ENCODE measurements at regions not wholly inside any gene's neighbourhood (a gene's known extent, or its start where the extent isn't known, plus 50 kb on each side); places are given as distances from the start of the nearest gene placed in this dataset.
A peak's percentile ranks its signal among the peaks of the same experiment; 100 is the strongest.

DNA sequence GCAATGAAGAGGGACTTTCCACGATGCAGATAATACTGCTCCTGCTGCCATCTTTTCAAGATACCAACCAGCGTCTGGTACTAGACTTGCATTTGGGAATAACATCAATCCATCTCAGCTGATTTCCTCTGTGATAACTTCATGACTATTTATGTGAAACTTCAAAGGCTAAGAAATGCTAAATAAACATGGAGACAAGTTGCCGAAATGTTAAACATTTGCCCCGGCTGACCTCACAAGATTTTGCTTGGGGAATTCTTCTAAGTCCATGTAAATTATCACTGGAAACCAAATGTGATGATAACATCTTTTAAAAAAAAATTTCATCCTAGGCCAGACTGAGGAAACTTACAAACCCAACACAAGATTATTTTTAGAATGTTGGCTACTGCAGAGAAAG lies 185.8 kb upstream of the PRICKLE2 start:
- H3K9me3 ChIP-seq (ENCODE audit: control insufficient read depth, insufficient read depth, low read length) = no peaks in the 10 kb centered on the region

DNA sequence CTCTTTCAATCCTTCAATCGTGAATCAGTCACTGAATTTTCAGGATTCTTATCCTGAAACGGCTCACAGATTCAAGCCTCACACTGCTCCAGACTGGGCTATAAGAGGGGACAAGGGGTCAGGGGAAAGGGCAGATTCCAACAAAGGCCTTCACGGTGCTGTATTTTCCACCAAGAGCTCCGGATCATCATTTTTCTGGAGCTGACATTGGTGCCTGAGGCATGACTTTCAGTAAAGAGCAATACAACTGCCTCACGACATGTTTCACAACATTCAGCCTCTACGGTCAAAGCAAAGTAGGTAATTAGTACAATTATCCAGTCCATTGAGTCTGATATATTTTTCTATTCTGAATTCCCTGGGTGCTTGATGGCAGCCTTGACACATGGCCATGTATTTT lies 185.0 kb upstream of the PRICKLE2 start:
- H3K4me1 ChIP-seq (ENCODE audit: control insufficient read depth, insufficient read depth, low read length) = no peaks in the 10 kb centered on the region; the same call in 1 of the 2 replicates
- no peaks in the 10 kb centered on the region for H3K36me3 ChIP-seq (ENCODE audit: control insufficient read depth, insufficient read depth, low read length)
- H3K27ac ChIP-seq (ENCODE audit: low read depth, low read length) = no peak overlapping the region
- H3K4me3 ChIP-seq (ENCODE audit: low read depth, low read length) = no peak overlapping the region
- H3K27me3 ChIP-seq (ENCODE audit: control insufficient read depth, insufficient read depth, low read length) = no peaks in the 10 kb centered on the region
- H3K9me3 ChIP-seq (ENCODE audit: control insufficient read depth, insufficient read depth, low read length) = no peaks in the 10 kb centered on the region
- no peak overlapping the region for H3K9ac ChIP-seq (ENCODE audit: low read depth, low read length)

More for the DNA sequence above, 185.8 kb upstream of the PRICKLE2 start:
- Histone ChIP-seq H3K4me3 (ENCODE audit: low read depth, low read length) (no peak overlapping the region), H3K9ac (ENCODE audit: low read depth, low read length) (no peak overlapping the region), H3K4me1 (ENCODE audit: control insufficient read depth, insufficient read depth, low read length) (no peaks in the 10 kb centered on the region; the same call in 1 of the 2 replicates), H3K27ac (ENCODE audit: low read depth, low read length) (no peak overlapping the region), H3K27me3 (ENCODE audit: control insufficient read depth, insufficient read depth, low read length) (no peaks in the 10 kb centered on the region), H3K36me3 (ENCODE audit: control insufficient read depth, insufficient read depth, low read length) (no peaks in the 10 kb centered on the region)

DNA sequence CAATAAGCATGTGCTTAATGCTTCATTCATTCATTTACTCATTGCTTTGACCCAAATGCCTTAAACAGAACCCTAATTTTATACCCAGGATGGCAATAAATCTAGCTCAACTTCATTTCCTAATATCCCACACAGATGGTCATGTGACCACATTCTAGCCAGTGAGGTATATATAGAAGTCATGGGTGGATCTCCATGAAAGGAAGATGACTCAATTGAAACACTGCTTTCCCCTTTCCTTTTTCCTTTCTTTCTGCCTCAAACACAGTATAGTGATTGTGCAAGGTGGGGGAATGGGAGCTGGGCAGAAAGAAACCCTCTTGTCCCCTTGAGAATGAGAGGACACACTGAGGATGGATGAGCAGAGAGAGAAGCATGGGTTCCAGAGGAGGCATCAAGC lies 183.5 kb upstream of the PRICKLE2 start:
- no peak overlapping the region for H3K4me3 ChIP-seq (ENCODE audit: low read depth, low read length)
- H3K27me3 ChIP-seq (ENCODE audit: control insufficient read depth, insufficient read depth, low read length) = no peaks in the 10 kb centered on the region
- H3K4me1 ChIP-seq (ENCODE audit: control insufficient read depth, insufficient read depth, low read length) = no peaks in the 10 kb centered on the region; the same call in 1 of the 2 replicates
- H3K27ac ChIP-seq (ENCODE audit: low read depth, low read length) = no peak overlapping the region
- H3K9ac ChIP-seq (ENCODE audit: low read depth, low read length) = no peak overlapping the region
- H3K9me3 ChIP-seq (ENCODE audit: control insufficient read depth, insufficient read depth, low read length) = no peaks in the 10 kb centered on the region
- H3K36me3 ChIP-seq (ENCODE audit: control insufficient read depth, insufficient read depth, low read length) = no peaks in the 10 kb centered on the region

DNA sequence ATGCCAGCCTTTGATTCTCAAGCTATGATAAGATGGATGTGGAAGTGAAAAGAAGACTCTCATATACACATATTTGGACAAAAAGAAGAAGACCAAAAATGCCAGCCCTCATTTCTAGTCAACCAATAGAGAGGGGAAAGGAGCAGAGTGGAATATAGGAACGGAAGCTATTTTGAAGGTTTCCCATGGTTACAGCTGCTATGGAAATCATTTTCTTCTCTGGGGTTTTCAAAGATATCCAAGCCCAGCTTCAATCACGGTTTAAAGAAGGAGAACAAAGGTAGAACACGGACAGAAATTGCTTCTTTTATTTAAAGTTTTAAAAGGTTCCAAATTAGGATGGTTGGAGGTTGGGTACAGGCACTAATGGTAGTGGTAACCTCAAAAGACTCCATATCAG lies 181.0 kb upstream of the PRICKLE2 start:
- H3K9ac ChIP-seq (ENCODE audit: low read depth, low read length) = no peak overlapping the region
- H3K9me3 ChIP-seq (ENCODE audit: control insufficient read depth, insufficient read depth, low read length) = no peaks in the 10 kb centered on the region
- no peaks in the 10 kb centered on the region for H3K4me1 ChIP-seq (ENCODE audit: control insufficient read depth, insufficient read depth, low read length)
- H3K27me3 ChIP-seq (ENCODE audit: control insufficient read depth, insufficient read depth, low read length) = no peaks in the 10 kb centered on the region
- no peaks in the 10 kb centered on the region for H3K36me3 ChIP-seq (ENCODE audit: control insufficient read depth, insufficient read depth, low read length)
- no peak overlapping the region for H3K27ac ChIP-seq (ENCODE audit: low read depth, low read length)
- no peak overlapping the region for H3K4me3 ChIP-seq (ENCODE audit: low read depth, low read length)

DNA sequence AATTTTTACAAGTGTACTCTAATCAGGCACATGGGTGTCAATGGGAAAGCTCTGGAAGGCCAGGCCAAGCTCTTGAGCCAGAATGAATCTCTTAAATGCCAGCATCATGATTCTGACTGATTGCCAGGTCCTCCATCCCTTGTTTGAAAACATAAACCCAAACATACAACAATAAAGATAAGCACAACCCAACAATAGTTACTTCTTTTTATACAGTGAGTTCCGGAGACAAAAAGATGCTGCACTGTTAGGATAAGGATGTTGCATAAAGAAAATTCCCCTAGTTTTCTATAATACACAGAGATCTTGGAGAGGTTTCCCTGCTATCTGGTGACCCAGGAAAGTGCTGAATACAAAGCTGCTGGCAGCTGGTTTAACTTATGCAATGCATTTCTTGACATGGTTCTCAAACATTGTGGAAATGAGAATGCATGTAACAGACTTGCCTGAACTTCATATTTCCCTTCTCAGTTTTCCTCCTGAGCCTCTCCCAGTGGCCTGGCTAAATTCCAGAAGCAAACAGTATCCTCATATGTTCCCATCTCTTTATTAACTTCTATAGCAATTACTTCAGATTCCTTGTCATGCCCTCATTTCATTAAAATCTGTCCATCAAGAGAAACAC lies 180.1 kb upstream of the PRICKLE2 start:
- H3K9ac ChIP-seq (ENCODE audit: low read depth, low read length) = no peak overlapping the region
- H3K4me1 ChIP-seq (ENCODE audit: control insufficient read depth, insufficient read depth, low read length) = no peaks in the 10 kb centered on the region
- no peak overlapping the region for H3K4me3 ChIP-seq (ENCODE audit: low read depth, low read length)
- H3K36me3 ChIP-seq (ENCODE audit: control insufficient read depth, insufficient read depth, low read length) = no peaks in the 10 kb centered on the region
- no peaks in the 10 kb centered on the region for H3K27me3 ChIP-seq (ENCODE audit: control insufficient read depth, insufficient read depth, low read length)
- H3K27ac ChIP-seq (ENCODE audit: low read depth, low read length) = no peak overlapping the region
- no peaks in the 10 kb centered on the region for H3K9me3 ChIP-seq (ENCODE audit: control insufficient read depth, insufficient read depth, low read length)

DNA sequence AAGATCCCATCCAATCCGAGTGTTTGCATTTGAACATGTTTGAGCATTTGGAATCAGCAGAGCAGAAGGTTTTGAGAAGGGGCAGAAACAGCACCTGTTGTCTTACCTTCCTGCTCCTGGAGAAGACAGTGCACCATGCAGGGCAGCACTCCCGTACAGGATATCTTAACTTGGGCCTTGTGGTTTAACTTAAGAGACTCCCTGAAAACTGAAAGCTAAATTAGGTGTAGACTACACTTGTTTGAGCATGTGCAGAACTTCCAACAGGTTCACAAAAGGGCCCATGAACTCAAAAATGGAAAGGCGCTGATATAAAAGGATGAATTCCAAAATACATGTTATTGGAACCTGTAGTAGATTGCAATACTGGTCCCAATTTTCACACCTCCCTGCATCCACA lies 175.4 kb upstream of the PRICKLE2 start:
- Histone ChIP-seq H3K27ac (ENCODE audit: low read depth, low read length) (no peak overlapping the region), H3K27me3 (ENCODE audit: control insufficient read depth, insufficient read depth, low read length) (no peaks in the 10 kb centered on the region), H3K4me1 (ENCODE audit: control insufficient read depth, insufficient read depth, low read length) (peaks cover 17% of the 10 kb centered on the region), H3K9me3 (ENCODE audit: control insufficient read depth, insufficient read depth, low read length) (no peaks in the 10 kb centered on the region), H3K4me3 (ENCODE audit: low read depth, low read length) (no peak overlapping the region), H3K9ac (ENCODE audit: low read depth, low read length) (no peak overlapping the region), H3K36me3 (ENCODE audit: control insufficient read depth, insufficient read depth, low read length) (no peaks in the 10 kb centered on the region)

DNA sequence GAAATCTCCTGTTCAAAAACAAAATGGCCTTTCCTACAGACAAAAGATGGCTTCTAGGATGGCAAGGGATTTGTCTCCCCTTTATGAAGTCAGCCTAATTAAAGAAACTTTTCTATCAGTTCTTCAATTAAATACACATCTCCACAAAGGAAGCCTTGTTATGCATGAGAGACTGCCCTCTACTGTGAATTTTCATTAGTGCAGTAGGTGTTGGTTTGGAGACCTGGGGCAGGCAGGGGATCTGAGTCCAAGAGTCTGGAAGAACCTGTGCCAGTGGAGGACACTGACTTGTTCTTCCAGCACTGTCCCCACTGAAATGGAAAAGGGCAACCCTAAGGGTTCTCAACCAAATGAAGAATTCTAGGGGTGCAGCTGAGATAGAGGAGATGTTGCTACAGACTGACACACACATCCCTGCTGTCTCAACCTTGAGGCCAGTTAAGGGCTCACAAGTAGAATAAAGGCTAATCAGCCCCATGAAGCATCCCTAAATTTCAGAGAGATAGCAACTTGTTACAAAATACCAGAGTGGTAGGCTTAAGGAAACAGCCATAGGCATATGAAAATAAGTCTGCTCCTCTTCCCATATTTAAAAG lies 174.0 kb upstream of the PRICKLE2 start:
- Histone ChIP-seq H3K4me1 (ENCODE audit: control insufficient read depth, insufficient read depth, low read length) (peaks cover 17% of the 10 kb centered on the region), H3K27me3 (ENCODE audit: control insufficient read depth, insufficient read depth, low read length) (no peaks in the 10 kb centered on the region), H3K36me3 (ENCODE audit: control insufficient read depth, insufficient read depth, low read length) (no peaks in the 10 kb centered on the region), H3K4me3 (ENCODE audit: low read depth, low read length) (no peak overlapping the region), H3K9me3 (ENCODE audit: control insufficient read depth, insufficient read depth, low read length) (no peaks in the 10 kb centered on the region), H3K9ac (ENCODE audit: low read depth, low read length) (no peak overlapping the region), H3K27ac (ENCODE audit: low read depth, low read length) (no peak overlapping the region)

DNA sequence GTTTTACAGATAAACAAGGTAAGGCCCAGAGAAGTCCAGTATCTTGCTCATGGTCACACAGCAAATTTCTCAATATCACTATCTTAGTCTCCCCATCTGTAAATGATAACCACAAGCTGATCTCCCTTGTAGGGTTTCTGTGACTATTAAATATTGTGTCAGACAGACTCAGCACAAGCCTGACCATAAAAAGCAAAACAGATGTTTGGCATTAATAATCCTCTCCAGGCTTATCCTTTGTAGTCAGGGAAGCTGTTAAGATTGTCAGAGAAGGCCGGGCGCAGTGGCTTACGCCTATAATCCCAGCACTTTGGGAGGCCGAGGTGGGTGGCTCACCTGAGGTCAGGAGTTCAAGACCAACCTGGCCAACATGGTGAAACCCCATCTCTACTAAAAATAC lies 173.2 kb upstream of the PRICKLE2 start:
- H3K27ac ChIP-seq (ENCODE audit: low read depth, low read length) = peak overlapping the region; percentile 82
- H3K27me3 ChIP-seq (ENCODE audit: control insufficient read depth, insufficient read depth, low read length) = no peaks in the 10 kb centered on the region
- no peaks in the 10 kb centered on the region for H3K9me3 ChIP-seq (ENCODE audit: control insufficient read depth, insufficient read depth, low read length)
- no peak overlapping the region for H3K9ac ChIP-seq (ENCODE audit: low read depth, low read length)
- no peaks in the 10 kb centered on the region for H3K36me3 ChIP-seq (ENCODE audit: control insufficient read depth, insufficient read depth, low read length)
- H3K4me1 ChIP-seq (ENCODE audit: control insufficient read depth, insufficient read depth, low read length) = peaks cover 17% of the 10 kb centered on the region
- no peak overlapping the region for H3K4me3 ChIP-seq (ENCODE audit: low read depth, low read length)

DNA sequence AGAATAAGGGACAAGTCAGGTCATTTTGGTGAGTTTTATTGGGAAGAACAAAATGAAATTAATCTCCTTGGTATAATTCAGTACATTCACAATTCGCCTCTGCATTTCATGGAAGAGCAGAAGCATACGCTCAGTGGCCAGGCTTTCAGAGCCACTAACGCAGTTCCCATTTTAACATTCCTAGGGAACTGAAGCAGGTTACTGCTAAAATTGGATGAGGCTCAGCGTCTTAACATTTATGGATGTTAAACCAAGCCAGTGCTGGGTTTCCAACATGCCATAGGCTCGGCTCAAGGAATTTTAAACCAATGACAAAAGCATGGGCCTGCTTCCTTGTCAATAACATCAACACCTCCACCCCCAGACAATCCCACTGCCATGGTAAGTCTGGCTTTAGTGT lies 172.7 kb upstream of the PRICKLE2 start:
- H3K36me3 ChIP-seq (ENCODE audit: control insufficient read depth, insufficient read depth, low read length) = no peaks in the 10 kb centered on the region
- H3K27me3 ChIP-seq (ENCODE audit: control insufficient read depth, insufficient read depth, low read length) = no peaks in the 10 kb centered on the region
- no peak overlapping the region for H3K4me3 ChIP-seq (ENCODE audit: low read depth, low read length)
- H3K27ac ChIP-seq (ENCODE audit: low read depth, low read length) = peak overlapping the region; percentile 82
- H3K9me3 ChIP-seq (ENCODE audit: control insufficient read depth, insufficient read depth, low read length) = no peaks in the 10 kb centered on the region
- H3K4me1 ChIP-seq (ENCODE audit: control insufficient read depth, insufficient read depth, low read length) = peaks cover 17% of the 10 kb centered on the region
- no peak overlapping the region for H3K9ac ChIP-seq (ENCODE audit: low read depth, low read length)

DNA sequence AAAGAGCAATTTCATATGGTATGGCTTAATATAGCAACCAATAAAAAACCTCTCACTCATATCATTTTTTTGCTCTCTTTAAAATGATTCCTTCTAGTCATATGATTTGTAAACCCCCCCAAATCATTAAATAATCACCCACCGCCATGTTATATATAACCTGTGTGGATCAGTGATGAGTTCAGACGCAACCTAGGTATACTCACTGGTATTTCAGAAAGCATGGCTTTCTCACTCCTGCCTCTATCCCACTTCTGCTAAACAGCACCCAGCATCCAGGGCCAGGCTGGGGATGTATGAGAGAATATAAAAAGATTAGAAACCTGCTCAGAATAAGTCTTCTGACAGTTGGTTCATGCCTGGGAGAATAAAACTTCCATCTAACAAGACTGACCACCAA lies 172.3 kb upstream of the PRICKLE2 start:
- H3K9ac ChIP-seq (ENCODE audit: low read depth, low read length) = no peak overlapping the region
- H3K27ac ChIP-seq (ENCODE audit: low read depth, low read length) = peak overlapping the region; percentile 82
- H3K9me3 ChIP-seq (ENCODE audit: control insufficient read depth, insufficient read depth, low read length) = no peaks in the 10 kb centered on the region
- no peaks in the 10 kb centered on the region for H3K36me3 ChIP-seq (ENCODE audit: control insufficient read depth, insufficient read depth, low read length)
- H3K27me3 ChIP-seq (ENCODE audit: control insufficient read depth, insufficient read depth, low read length) = no peaks in the 10 kb centered on the region
- H3K4me3 ChIP-seq (ENCODE audit: low read depth, low read length) = no peak overlapping the region
- peaks cover 17% of the 10 kb centered on the region for H3K4me1 ChIP-seq (ENCODE audit: control insufficient read depth, insufficient read depth, low read length)

DNA sequence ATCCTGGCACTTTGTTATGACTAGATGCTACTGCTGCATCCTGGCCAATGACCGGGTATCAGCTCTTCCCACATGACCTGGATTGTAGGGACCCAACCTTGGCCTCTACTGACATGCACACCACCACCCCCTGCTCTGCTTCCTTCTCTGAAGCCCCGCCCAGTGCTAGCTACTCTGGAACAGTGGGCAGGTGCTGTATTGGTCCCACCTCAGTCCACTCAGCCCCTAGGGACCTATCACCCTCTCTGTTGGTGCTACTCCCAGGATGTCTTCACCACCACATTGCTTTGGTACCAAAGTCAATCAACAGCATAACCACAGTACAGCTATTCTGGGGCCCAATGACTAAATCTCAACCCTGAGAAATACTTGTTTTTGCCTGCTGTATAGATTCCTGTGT lies 170.2 kb upstream of the PRICKLE2 start:
- Histone ChIP-seq H3K36me3 (ENCODE audit: control insufficient read depth, insufficient read depth, low read length) (no peaks in the 10 kb centered on the region), H3K4me3 (ENCODE audit: low read depth, low read length) (no peak overlapping the region), H3K4me1 (ENCODE audit: control insufficient read depth, insufficient read depth, low read length) (peaks cover 17% of the 10 kb centered on the region), H3K9ac (ENCODE audit: low read depth, low read length) (no peak overlapping the region), H3K27me3 (ENCODE audit: control insufficient read depth, insufficient read depth, low read length) (no peaks in the 10 kb centered on the region), H3K27ac (ENCODE audit: low read depth, low read length) (no peak overlapping the region), H3K9me3 (ENCODE audit: control insufficient read depth, insufficient read depth, low read length) (no peaks in the 10 kb centered on the region)
